Liver (tissue), 8 donors: ENCODE measurements at regions not wholly inside any gene's neighbourhood (a gene's known extent, or its start where the extent isn't known, plus 50 kb on each side); places are given as distances from the start of the nearest gene placed in this dataset.

Source experiments
- DNase-seq: peaks from one replicate; pipeline ENCODE4 v3.0.0-alpha.2; 2017; ENCODE audit warnings: low spot score
- H3K27ac ChIP-seq, 2 donors: one replicate each; pipeline ENCODE4 v1.7.0; 2013; ENCODE audit warnings: inconsistent platforms in 2 of 2, low read length in 2 of 2, control low read depth in 1 of 2, low read depth in 1 of 2, mild to moderate bottlenecking in 1 of 2
- H3K27me3 ChIP-seq, 4 donors: one replicate each; pipeline versions ENCODE4 v1.6.1 to v1.7.0; 2013; ENCODE audit warnings: low read length in 3 of 4, inconsistent platforms in 1 of 4, mild to moderate bottlenecking in 1 of 4, moderate library complexity in 1 of 4; ENCODE audit not compliant: control insufficient read depth in 4 of 4, insufficient read depth in 4 of 4
- H3K36me3 ChIP-seq, 4 donors: one replicate each; pipeline versions ENCODE4 v1.6.1 to v1.7.0; 2013; ENCODE audit warnings: low read length in 3 of 4, mild to moderate bottlenecking in 3 of 4, low read depth in 1 of 4, moderate library complexity in 1 of 4; ENCODE audit not compliant: control insufficient read depth in 4 of 4, insufficient read depth in 3 of 4
- H3K4me1 ChIP-seq, 4 donors: one replicate each; pipeline versions ENCODE4 v1.6.1 to v1.7.0; 2013; ENCODE audit warnings: low read length in 3 of 4, mild to moderate bottlenecking in 3 of 4, moderate library complexity in 1 of 4; ENCODE audit not compliant: control insufficient read depth in 4 of 4, insufficient read depth in 4 of 4
- H3K4me3 ChIP-seq, 3 donors: one replicate each; pipeline versions ENCODE4 v1.6.1 to v1.7.0; 2013; ENCODE audit warnings: low read length in 3 of 3, control low read depth in 1 of 3, low read depth in 1 of 3, mild to moderate bottlenecking in 1 of 3
- H3K9ac ChIP-seq, 2 donors: one replicate each; pipeline ENCODE4 v1.7.0; 2013; ENCODE audit warnings: low read length in 2 of 2, mild to moderate bottlenecking in 2 of 2, moderate library complexity in 2 of 2, control low read depth in 1 of 2, low read depth in 1 of 2
- H3K9me3 ChIP-seq, 4 donors: one replicate each; pipeline versions ENCODE4 v1.6.1 to v1.7.0; 2013; ENCODE audit warnings: low read length in 3 of 4; ENCODE audit not compliant: control insufficient read depth in 4 of 4
- ATF3 ChIP-seq: IDR thresholded peaks from 2 replicates; pipeline ENCODE4 v1.6.1; 2016; ENCODE audit warnings: antibody characterized with exemption
- FOXA2 ChIP-seq: IDR thresholded peaks from 2 replicates; pipeline ENCODE4 v1.6.1; 2016; ENCODE audit warnings: antibody characterized with exemption
- GABPA ChIP-seq, 2 donors: IDR thresholded peaks in 1 of 2; conservative IDR thresholded peaks in 1 of 2; 2 replicates each; pipeline ENCODE4 v1.6.1; 2016; ENCODE audit warnings: antibody characterized with exemption in 2 of 2, mild to moderate bottlenecking in 1 of 2, moderate library complexity in 1 of 2
- HNF4A ChIP-seq, 2 donors: conservative IDR thresholded peaks; 2 replicates each; pipeline ENCODE4 v1.6.1; 2016; ENCODE audit warnings: antibody characterized with exemption in 2 of 2, mild to moderate bottlenecking in 2 of 2
- HNF4G ChIP-seq: IDR thresholded peaks from 2 replicates; pipeline ENCODE4 v1.6.1; 2016; ENCODE audit warnings: antibody characterized with exemption
- JUND ChIP-seq, 2 donors: IDR thresholded peaks; 2 replicates each; pipeline ENCODE4 v1.6.1; 2016; ENCODE audit warnings: antibody characterized with exemption in 2 of 2
- MAX ChIP-seq: IDR thresholded peaks from 2 replicates; pipeline ENCODE4 v1.6.1; 2016; ENCODE audit warnings: antibody characterized with exemption
- NR2F2 ChIP-seq: IDR thresholded peaks from 2 replicates; pipeline ENCODE4 v1.6.1; 2016; ENCODE audit warnings: antibody characterized with exemption
- RAD21 ChIP-seq, 2 donors: IDR thresholded peaks; 2 replicates each; pipeline ENCODE4 v1.6.1; 2016; ENCODE audit warnings: antibody characterized with exemption in 2 of 2, mild to moderate bottlenecking in 2 of 2
- SP1 ChIP-seq: IDR thresholded peaks from 2 replicates; pipeline ENCODE4 v1.6.1; 2018; ENCODE audit warnings: antibody characterized with exemption, mild to moderate bottlenecking
- TAF1 ChIP-seq: conservative IDR thresholded peaks from 2 replicates; pipeline ENCODE4 v1.6.1; 2016; ENCODE audit warnings: antibody characterized with exemption, mild to moderate bottlenecking
- YY1 ChIP-seq: IDR thresholded peaks from 2 replicates; pipeline ENCODE4 v1.6.1; 2016; ENCODE audit warnings: antibody characterized with exemption, mild to moderate bottlenecking
- WGBS: extraction: QIAGEN DNeasy Blood & Tissue Kit; methylation state at CpG from one replicate; pipeline ENCODE4 v1.1.7; 2013; 5-methylcytosine and 5-hydroxymethylcytosine counted together
- TF ChIP-seq, protein P1 (sequence below): IDR thresholded peaks from 2 replicates; pipeline ENCODE4 v1.6.1; 2016; ENCODE audit warnings: antibody characterized with exemption
- TF ChIP-seq, protein P2 (sequence below): fragments of 150-350 bp; IDR thresholded peaks from 2 replicates; pipeline ENCODE4 v1.5.1; 2017; ENCODE audit warnings: improper control_type of control experiment, low read depth, low read length; ENCODE audit not compliant: missing input control
- donor health status: healthy.
- donor health status: healthy.
- donor health status: healthy.
- donor health status: healthy.
- donor health status: healthy.

DNA sequence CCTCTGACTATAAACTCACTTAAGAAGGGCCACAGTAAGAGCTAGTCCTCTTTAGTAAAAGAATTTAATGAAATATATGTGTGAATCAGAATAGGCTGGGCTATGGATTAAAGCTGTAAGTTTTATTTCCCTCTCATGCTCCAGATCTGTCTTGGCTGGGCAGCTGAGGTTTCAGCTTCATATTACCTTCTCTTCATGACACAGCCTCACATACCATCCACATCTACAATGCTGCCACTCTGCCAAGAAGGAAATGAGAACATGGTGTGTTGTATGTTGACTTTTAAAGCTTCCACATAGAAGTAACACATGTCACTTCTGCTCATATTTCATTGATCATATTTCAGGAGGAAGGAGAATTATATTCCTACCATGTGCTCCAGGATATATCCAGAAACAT is 776.0 kb upstream of the ACO1 start:
- TF ChIP-seq, protein P1, sequence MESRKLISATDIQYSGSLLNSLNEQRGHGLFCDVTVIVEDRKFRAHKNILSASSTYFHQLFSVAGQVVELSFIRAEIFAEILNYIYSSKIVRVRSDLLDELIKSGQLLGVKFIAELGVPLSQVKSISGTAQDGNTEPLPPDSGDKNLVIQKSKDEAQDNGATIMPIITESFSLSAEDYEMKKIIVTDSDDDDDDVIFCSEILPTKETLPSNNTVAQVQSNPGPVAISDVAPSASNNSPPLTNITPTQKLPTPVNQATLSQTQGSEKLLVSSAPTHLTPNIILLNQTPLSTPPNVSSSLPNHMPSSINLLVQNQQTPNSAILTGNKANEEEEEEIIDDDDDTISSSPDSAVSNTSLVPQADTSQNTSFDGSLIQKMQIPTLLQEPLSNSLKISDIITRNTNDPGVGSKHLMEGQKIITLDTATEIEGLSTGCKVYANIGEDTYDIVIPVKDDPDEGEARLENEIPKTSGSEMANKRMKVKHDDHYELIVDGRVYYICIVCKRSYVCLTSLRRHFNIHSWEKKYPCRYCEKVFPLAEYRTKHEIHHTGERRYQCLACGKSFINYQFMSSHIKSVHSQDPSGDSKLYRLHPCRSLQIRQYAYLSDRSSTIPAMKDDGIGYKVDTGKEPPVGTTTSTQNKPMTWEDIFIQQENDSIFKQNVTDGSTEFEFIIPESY, result no peak
- no peak for TF ChIP-seq MAX
- TF ChIP-seq TAF1, result no peak
- TF ChIP-seq ATF3, result no peak
- TF ChIP-seq NR2F2, result no peak
- no peak for TF ChIP-seq SP1
- no peak for TF ChIP-seq JUND (IDR thresholded peaks at IDR 0.05)
- no peak for TF ChIP-seq YY1
- no peak for TF ChIP-seq HNF4A (conservative IDR thresholded peaks at IDR 0.05)
- no peak for TF ChIP-seq FOXA2
- TF ChIP-seq RAD21 (IDR thresholded peaks at IDR 0.05), result no peak
- TF ChIP-seq, protein P2, sequence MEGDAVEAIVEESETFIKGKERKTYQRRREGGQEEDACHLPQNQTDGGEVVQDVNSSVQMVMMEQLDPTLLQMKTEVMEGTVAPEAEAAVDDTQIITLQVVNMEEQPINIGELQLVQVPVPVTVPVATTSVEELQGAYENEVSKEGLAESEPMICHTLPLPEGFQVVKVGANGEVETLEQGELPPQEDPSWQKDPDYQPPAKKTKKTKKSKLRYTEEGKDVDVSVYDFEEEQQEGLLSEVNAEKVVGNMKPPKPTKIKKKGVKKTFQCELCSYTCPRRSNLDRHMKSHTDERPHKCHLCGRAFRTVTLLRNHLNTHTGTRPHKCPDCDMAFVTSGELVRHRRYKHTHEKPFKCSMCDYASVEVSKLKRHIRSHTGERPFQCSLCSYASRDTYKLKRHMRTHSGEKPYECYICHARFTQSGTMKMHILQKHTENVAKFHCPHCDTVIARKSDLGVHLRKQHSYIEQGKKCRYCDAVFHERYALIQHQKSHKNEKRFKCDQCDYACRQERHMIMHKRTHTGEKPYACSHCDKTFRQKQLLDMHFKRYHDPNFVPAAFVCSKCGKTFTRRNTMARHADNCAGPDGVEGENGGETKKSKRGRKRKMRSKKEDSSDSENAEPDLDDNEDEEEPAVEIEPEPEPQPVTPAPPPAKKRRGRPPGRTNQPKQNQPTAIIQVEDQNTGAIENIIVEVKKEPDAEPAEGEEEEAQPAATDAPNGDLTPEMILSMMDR, result no peak
- Histone ChIP-seq H3K9ac (no peak overlapping the region), H3K4me3 (no peak overlapping the region), H3K9me3 (no peaks in the 10 kb centered on the region), H3K36me3 (no peaks in the 10 kb centered on the region), H3K4me1 (no peaks in the 10 kb centered on the region), H3K27me3 (no peaks in the 10 kb centered on the region), H3K27ac (no peak overlapping the region)
- DNase-seq, result no peak

DNA sequence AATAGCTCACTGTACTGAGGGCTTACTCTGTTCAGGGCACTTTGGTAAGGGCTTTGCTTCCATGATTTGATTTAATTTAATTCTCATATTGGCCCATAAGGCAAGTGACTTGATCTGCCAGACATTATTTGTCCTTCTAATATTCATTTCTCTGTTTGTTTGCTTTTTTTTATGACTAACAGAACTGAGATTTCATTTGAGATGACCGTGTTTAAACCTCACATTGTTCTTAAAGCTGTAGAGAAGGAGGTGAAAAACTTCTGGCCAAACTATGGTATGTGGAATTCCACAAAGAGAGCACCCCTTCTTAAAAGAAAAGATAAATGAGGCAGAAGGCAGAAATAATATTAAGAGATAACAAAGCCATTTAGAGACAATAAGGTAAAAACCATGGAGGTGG is 775.6 kb upstream of the ACO1 start:
- H3K9ac ChIP-seq, result no peak overlapping the region
- H3K36me3 ChIP-seq, result no peaks in the 10 kb centered on the region
- no peak for TF ChIP-seq GABPA (IDR thresholded peaks at IDR 0.05 in 1 of 2, conservative IDR thresholded peaks at IDR 0.05 in 1 of 2)
- no peak for TF ChIP-seq HNF4G
- no peak for TF ChIP-seq ATF3
- 62% methylated on average over 1 of the region's 1 CpG for WGBS
- no peaks in the 10 kb centered on the region for H3K27me3 ChIP-seq
- H3K9me3 ChIP-seq, result no peaks in the 10 kb centered on the region
- DNase-seq, result no peak
- no peak overlapping the region for H3K4me3 ChIP-seq
- no peaks in the 10 kb centered on the region for H3K4me1 ChIP-seq
- H3K27ac ChIP-seq, result no peak overlapping the region

DNA sequence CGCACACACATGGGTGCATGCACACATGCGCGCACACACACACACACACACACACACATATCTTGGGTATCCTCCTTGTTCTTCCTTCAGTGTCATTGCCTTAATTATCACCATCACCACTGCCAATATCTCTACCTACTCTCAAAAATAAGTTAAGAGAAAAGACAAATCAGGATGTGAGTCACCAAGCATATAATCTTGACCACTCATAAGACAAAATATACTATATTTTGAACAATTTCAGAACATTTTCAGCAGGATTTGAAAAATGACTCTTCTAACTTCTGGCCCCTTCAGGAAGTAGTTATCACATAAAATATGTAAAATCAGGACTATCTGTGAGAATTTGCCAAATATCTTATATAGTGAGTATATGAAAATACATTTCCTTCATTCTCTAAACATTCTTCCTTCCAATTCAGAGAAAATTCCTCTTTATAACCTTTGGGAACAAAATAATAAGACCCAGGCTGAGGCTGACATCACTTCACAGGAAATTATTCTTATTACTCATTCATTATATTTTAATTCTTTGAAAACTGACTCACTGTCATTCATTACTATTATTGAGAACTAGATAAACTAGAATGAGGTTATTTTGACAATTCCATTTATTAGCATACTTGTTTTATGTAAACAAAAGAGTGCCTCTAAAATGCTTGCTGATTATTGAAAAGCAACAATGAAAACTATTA is 772.0 kb upstream of the ACO1 start:
- Histone ChIP-seq H3K9me3 (no peaks in the 10 kb centered on the region), H3K27ac (no peak overlapping the region), H3K36me3 (no peaks in the 10 kb centered on the region), H3K27me3 (no peaks in the 10 kb centered on the region), H3K4me1 (no peaks in the 10 kb centered on the region), H3K4me3 (no peak overlapping the region), H3K9ac (no peak overlapping the region)
- TF ChIP-seq RAD21 (IDR thresholded peaks at IDR 0.05) (no peak), HNF4A (conservative IDR thresholded peaks at IDR 0.05) (no peak)
- no peak for DNase-seq
- 74% methylated on average over 3 of the region's 3 CpGs for WGBS
